Epithelial cell of proximal tubule (primary cell): ENCODE measurements at regions not wholly inside any gene's neighbourhood (a gene's known extent, or its start where the extent isn't known, plus 50 kb on each side); places are given as distances from the start of the nearest gene placed in this dataset.

Experiments
- DNase-seq: peaks from one replicate; pipeline ENCODE4 v3.0.0-alpha.2; 2011; ENCODE audit warnings: low read depth
- H3K4me3 ChIP-seq: 2 replicates; pipeline ENCODE4 v1.5.1; 2011; ENCODE audit warnings: low read depth, mild to moderate bottlenecking, low read length
- CTCF ChIP-seq: conservative IDR thresholded peaks from 2 replicates; pipeline ENCODE4 v1.5.1; 2012; ENCODE audit warnings: low read depth, mild to moderate bottlenecking, low read length

- no peak overlapping the region for H3K4me3 ChIP-seq
- no peak for DNase-seq
- no peak for TF ChIP-seq CTCF
These were observed 404.4 kb downstream of the GJA1 start for GRCh38 chr6:121839896-121840295.

DNA sequence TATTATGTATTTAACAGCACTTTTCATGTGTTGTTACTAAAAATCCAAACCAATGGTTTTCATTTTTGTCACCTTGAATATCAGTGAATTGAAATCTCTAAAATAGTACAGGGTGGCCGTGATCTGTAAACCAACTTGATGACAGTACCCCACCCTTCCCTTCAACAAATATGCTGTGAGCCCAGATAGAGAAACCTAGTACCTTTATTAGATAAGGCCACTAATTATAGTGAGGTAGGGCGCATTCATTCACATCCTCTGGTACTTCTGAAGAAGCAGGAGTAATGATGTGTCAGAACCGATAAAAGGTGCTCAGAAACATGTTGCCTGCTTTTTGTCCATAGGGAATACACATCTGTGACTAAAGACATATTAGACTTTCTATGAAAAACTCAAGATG lies 409.5 kb downstream of the GJA1 start:
- H3K4me3 ChIP-seq, result no peak overlapping the region
- no peak for DNase-seq
- TF ChIP-seq CTCF, result no peak

DNA sequence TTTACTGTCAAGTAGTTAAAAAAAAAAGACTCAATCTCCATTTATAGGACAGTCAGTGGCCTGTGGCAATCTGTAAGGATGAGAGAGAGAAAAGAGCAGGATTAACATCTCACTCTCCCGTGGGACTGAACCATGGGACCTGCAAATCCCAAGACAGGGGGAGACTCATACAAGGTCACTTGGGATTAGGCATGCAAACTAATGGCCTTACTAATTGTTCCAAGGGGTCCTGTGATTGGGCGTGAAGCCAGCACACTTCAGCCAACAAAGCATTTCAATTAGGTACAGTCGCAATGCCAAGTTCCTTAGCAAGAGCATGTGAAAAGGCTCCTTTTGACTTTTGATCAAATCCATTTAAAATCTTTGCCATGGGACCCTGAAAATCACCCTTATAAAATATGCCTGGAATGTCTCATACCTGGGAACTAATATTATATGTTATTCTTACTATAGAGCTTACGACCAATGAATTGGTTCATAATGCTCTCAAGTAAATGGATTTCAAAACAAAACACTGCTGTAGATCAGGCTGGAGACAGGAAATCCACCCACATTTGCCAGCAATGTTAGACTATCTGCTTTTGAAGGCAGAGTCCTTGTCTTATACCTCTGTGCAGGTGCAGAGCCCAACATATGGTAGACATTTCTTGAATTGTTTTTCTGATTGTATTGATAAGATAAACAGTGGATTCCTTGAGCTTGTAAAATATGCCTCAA lies 412.5 kb downstream of the GJA1 start:
- no peak for TF ChIP-seq CTCF
- H3K4me3 ChIP-seq, result no peak overlapping the region
- DNase-seq, result no peak

GRCh38 chr6:121848523-121849255 lies 413.2 kb downstream of the GJA1 start:
- no peak for TF ChIP-seq CTCF
- no peak for DNase-seq

GRCh38 chr6:121849477-121849876 lies 414.0 kb downstream of the GJA1 start:
- TF ChIP-seq CTCF, result peak; percentile 97
- DNase-seq, result no peak
- no peak overlapping the region for H3K4me3 ChIP-seq

More at GRCh38 chr6:121848523-121849255, 413.2 kb downstream of the GJA1 start:
- H3K4me3 ChIP-seq, result no peak overlapping the region

DNA sequence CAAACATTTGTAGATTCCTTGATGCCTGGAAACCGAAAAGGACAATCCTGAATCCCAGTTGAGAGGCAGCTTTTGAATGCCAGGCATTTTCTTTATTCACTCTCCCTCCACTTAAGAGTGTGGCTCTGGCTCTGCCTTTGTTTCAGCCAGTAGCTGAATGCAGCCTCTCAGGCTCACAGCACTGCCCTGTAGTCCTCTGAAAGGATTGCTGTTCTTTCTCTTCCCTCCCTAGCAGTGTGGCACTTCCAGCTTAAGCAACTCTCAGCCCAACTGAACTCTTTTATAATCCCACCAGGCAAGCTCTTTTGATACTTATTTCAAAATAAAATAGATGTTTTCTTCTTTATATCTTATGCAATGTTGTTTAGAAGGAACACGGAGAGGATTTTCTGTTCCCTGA lies 415.6 kb downstream of the GJA1 start:
- DNase-seq, result no peak
- no peak for TF ChIP-seq CTCF
- H3K4me3 ChIP-seq, result no peak overlapping the region
